Brain microvascular endothelial cell (primary cell): ENCODE measurements at regions not wholly inside any gene's neighbourhood (a gene's known extent, or its start where the extent isn't known, plus 50 kb on each side); places are given as distances from the start of the nearest gene placed in this dataset.

ENCODE experiments used
- DNase-seq: peaks from one replicate; pipeline ENCODE4 v3.0.0-alpha.2; 2020
- H3K27ac ChIP-seq: fragments of 250-450 bp; sonication (Bioruptor Pico); 2 replicates; pipeline ENCODE4 v1.5.1; 2020; ENCODE audit warnings: mild to moderate bottlenecking, moderate library complexity
- H3K27me3 ChIP-seq: fragments of 250-450 bp; sonication (Bioruptor Pico); replicated peaks from 2 replicates; pipeline ENCODE4 v1.5.1; 2020; ENCODE audit warnings: mild to moderate bottlenecking
- H3K36me3 ChIP-seq: fragments of 250-450 bp; sonication (Bioruptor Pico); replicated peaks from 2 replicates; pipeline ENCODE4 v1.5.1; 2020; ENCODE audit warnings: mild to moderate bottlenecking
- H3K4me3 ChIP-seq: 2 replicates; pipeline ENCODE4 v1.5.1; 2011; ENCODE audit warnings: low read depth, mild to moderate bottlenecking, control low read depth, low read length, moderate library complexity
- CTCF ChIP-seq: IDR thresholded peaks from 2 replicates; pipeline ENCODE4 v1.5.1; 2011; ENCODE audit warnings: low read depth, mild to moderate bottlenecking, moderate library complexity, low read length, control low read depth, inconsistent platforms; ENCODE audit errors: missing control alignments
- in situ Hi-C: cut with HindIII; loops from 2 replicates; pipeline ENCODE4 v1.10.0; 2017; ENCODE audit warnings: low sequenced_read_pairs, low pct_ligation_motif_present

- H3K36me3 ChIP-seq, result no peaks in the 10 kb centered on the region
- in situ Hi-C loops, result no loop called here
- H3K27ac ChIP-seq, result no peak overlapping the region
- H3K4me3 ChIP-seq, result no peak overlapping the region
- no peak for TF ChIP-seq CTCF
- no peaks in the 10 kb centered on the region for H3K27me3 ChIP-seq
- DNase-seq, result no peak
Measured at GRCh38 chr12:14126692-14127091, 145.3 kb upstream of the GRIN2B start.

GRCh38 chr12:14129611-14130195, 148.3 kb upstream of the GRIN2B start:
- DNase-seq, result no peak
- no peak overlapping the region for H3K27ac ChIP-seq
- in situ Hi-C loops, result no loop called here
- H3K27me3 ChIP-seq, result no peaks in the 10 kb centered on the region
- no peaks in the 10 kb centered on the region for H3K36me3 ChIP-seq
- no peak for TF ChIP-seq CTCF
- no peak overlapping the region for H3K4me3 ChIP-seq

- Histone ChIP-seq H3K4me3 (no peak overlapping the region), H3K27me3 (no peaks in the 10 kb centered on the region), H3K36me3 (no peaks in the 10 kb centered on the region), H3K27ac (no peak overlapping the region)
- DNase-seq, result no peak
- in situ Hi-C loops, result no loop called here
- no peak for TF ChIP-seq CTCF
Measured at GRCh38 chr12:14135996-14136395, 154.6 kb upstream of the GRIN2B start.

- no peak for DNase-seq
- no peaks in the 10 kb centered on the region for H3K27me3 ChIP-seq
- H3K36me3 ChIP-seq, result no peaks in the 10 kb centered on the region
- peak; percentile 5 for TF ChIP-seq CTCF
- H3K27ac ChIP-seq, result no peak overlapping the region
- in situ Hi-C loops, result no loop called here
- no peak overlapping the region for H3K4me3 ChIP-seq
Measured at GRCh38 chr12:14138495-14138894, 157.1 kb upstream of the GRIN2B start.

- Histone ChIP-seq H3K36me3 (no peaks in the 10 kb centered on the region), H3K27ac (no peak overlapping the region), H3K27me3 (no peaks in the 10 kb centered on the region), H3K4me3 (no peak overlapping the region)
- no peak for DNase-seq
- in situ Hi-C loops, result no loop called here
- no peak for TF ChIP-seq CTCF
Measured at GRCh38 chr12:14148489-14149270, 167.3 kb upstream of the GRIN2B start.

- in situ Hi-C loops, result no loop called here
- no peak for TF ChIP-seq CTCF
- no peak overlapping the region for H3K4me3 ChIP-seq
Measured at GRCh38 chr12:14153803-14154202, 172.4 kb upstream of the GRIN2B start.

More at GRCh38 chr12:14153803-14154202, 172.4 kb upstream of the GRIN2B start:
- no peaks in the 10 kb centered on the region for H3K36me3 ChIP-seq
- no peaks in the 10 kb centered on the region for H3K27me3 ChIP-seq
- no peak overlapping the region for H3K27ac ChIP-seq
- no peak for DNase-seq
